CD14-positive monocyte (primary cell): ENCODE measurements at regions not wholly inside any gene's neighbourhood (a gene's known extent, or its start where the extent isn't known, plus 50 kb on each side); places are given as distances from the start of the nearest gene placed in this dataset.

Experiments used
- DNase-seq, 3 donors: peaks; one replicate each; pipeline ENCODE4 v3.0.0-alpha.2; 2011 to 2022
- H2AFZ ChIP-seq: 2 replicates; pipeline ENCODE4 v1.6.0; 2012; ENCODE audit warnings: mild to moderate bottlenecking, low read depth, low read length, inconsistent platforms; ENCODE audit not compliant: insufficient read depth, poor library complexity, severe bottlenecking
- H3K27ac ChIP-seq, 2 donors: 1 replicate in 1 of 2; 2 replicates in 1 of 2; pipeline ENCODE4 v1.5.1; 2012 to 2013; ENCODE audit warnings: low read length in 2 of 2, control low read depth in 1 of 2, inconsistent platforms in 1 of 2, low read depth in 1 of 2, mild to moderate bottlenecking in 1 of 2
- H3K27me3 ChIP-seq, 2 donors: one replicate each; pipeline versions ENCODE4 v1.6.0 to v1.6.1; 2011 to 2013; ENCODE audit warnings: low read length in 2 of 2; ENCODE audit not compliant: control insufficient read depth in 2 of 2, insufficient read depth in 2 of 2
- H3K36me3 ChIP-seq, 2 donors: replicated peaks in 1 of 2; 1 replicate in 1 of 2; 2 replicates in 1 of 2; pipeline versions ENCODE4 v1.5.1 to v1.6.1; 2012 to 2013; ENCODE audit warnings: low read length in 2 of 2, control low read depth in 1 of 2, inconsistent platforms in 1 of 2, mild to moderate bottlenecking in 1 of 2; ENCODE audit not compliant: insufficient read depth in 2 of 2, control insufficient read depth in 1 of 2
- H3K4me1 ChIP-seq, 2 donors: 1 replicate in 1 of 2; 2 replicates in 1 of 2; pipeline versions ENCODE4 v1.5.1 to v1.6.1; 2012 to 2013; ENCODE audit warnings: low read length in 2 of 2, control low read depth in 1 of 2, inconsistent platforms in 1 of 2, mild to moderate bottlenecking in 1 of 2, moderate library complexity in 1 of 2; ENCODE audit not compliant: insufficient read depth in 2 of 2, control insufficient read depth in 1 of 2
- H3K4me2 ChIP-seq: replicated peaks from 2 replicates; pipeline ENCODE3; 2012; ENCODE audit warnings: low read length, moderate library complexity, mild to moderate bottlenecking; ENCODE audit not compliant: poor library complexity, severe bottlenecking; ENCODE audit errors: extremely low read depth
- H3K4me3 ChIP-seq, 3 experiments: fragments of 200-600 bp in 1 of 3; sonication (generic) in 1 of 3; replicated peaks in 1 of 3; 1 replicate in 2 of 3; 2 replicates in 1 of 3; pipeline ENCODE4 v1.5.1; 2011 to 2013; ENCODE audit warnings: low read length in 3 of 3, mild to moderate bottlenecking in 3 of 3, control low read depth in 2 of 3, low read depth in 2 of 3, inconsistent platforms in 1 of 3, moderate library complexity in 1 of 3
- H3K79me2 ChIP-seq: 2 replicates; pipeline ENCODE4 v1.6.0; 2012; ENCODE audit warnings: mild to moderate bottlenecking, control low read depth, inconsistent platforms, low read length, moderate library complexity; ENCODE audit not compliant: insufficient read depth
- H3K9ac ChIP-seq: 2 replicates; pipeline ENCODE4 v1.6.0; 2017; ENCODE audit warnings: low read length, mild to moderate bottlenecking; ENCODE audit not compliant: insufficient read depth, poor library complexity, severe bottlenecking
- H3K9me3 ChIP-seq, 2 donors: replicated peaks in 1 of 2; 1 replicate in 1 of 2; 2 replicates in 1 of 2; pipeline versions ENCODE4 v1.5.1 to v1.6.1; 2012 to 2013; ENCODE audit warnings: low read length in 2 of 2, control low read depth in 1 of 2; ENCODE audit not compliant: control insufficient read depth in 1 of 2, insufficient read depth in 1 of 2
- H4K20me1 ChIP-seq: 2 replicates; pipeline ENCODE4 v1.6.0; 2012; ENCODE audit warnings: mild to moderate bottlenecking, low read length, control low read depth, moderate library complexity; ENCODE audit not compliant: insufficient read depth
- H3K27ac Mint-ChIP-seq, 7 donors: one replicate each; pipeline ENCODE4 v1.8.0; 2020; ENCODE audit warnings: mild to moderate bottlenecking in 7 of 7, mixed read lengths in 7 of 7, moderate library complexity in 6 of 7, inconsistent platforms in 2 of 7
- H3K27me3 Mint-ChIP-seq, 3 donors: one replicate each; pipeline ENCODE4 v1.8.0; 2021 to 2022; ENCODE audit warnings: low read depth in 3 of 3, mild to moderate bottlenecking in 3 of 3, mixed read lengths in 3 of 3, moderate library complexity in 3 of 3, inconsistent platforms in 1 of 3
- H3K36me3 Mint-ChIP-seq, 2 donors: one replicate each; pipeline ENCODE4 v1.8.0; 2020; ENCODE audit warnings: mixed read lengths in 2 of 2, inconsistent platforms in 1 of 2, mild to moderate bottlenecking in 1 of 2
- H3K4me1 Mint-ChIP-seq: one replicate; pipeline ENCODE4 v1.8.0; 2020; ENCODE audit warnings: mild to moderate bottlenecking, mixed read lengths
- H3K4me3 Mint-ChIP-seq, 2 donors: one replicate each; pipeline ENCODE4 v1.8.0; 2020; ENCODE audit warnings: mild to moderate bottlenecking in 2 of 2, mixed read lengths in 2 of 2, moderate library complexity in 1 of 2
- H3K9me3 Mint-ChIP-seq, 7 donors: one replicate each; pipeline ENCODE4 v1.8.0; 2020 to 2022; ENCODE audit warnings: mixed read lengths in 7 of 7, mild to moderate bottlenecking in 6 of 7, moderate library complexity in 6 of 7, inconsistent platforms in 2 of 7
- WGBS: methylation state at CpG from one replicate; pipeline ENCODE4 v1.1.5; 2013; ENCODE audit warnings: missing lambda C conversion rate; ENCODE audit not compliant: insufficient coverage; 5-methylcytosine and 5-hydroxymethylcytosine counted together
- intact Hi-C, 2 donors: fragments of 100-400 bp; cut with micrococcal nuclease; formaldehyde crosslinking; loops; one replicate each; pipeline versions ENCODE4 v1.15.0 to v1.15.1; 2023
- TF ChIP-seq, protein P1 (sequence below): fragments of 200-600 bp; IDR thresholded peaks from one replicate; pipeline ENCODE4 v1.8.0; 2022; ENCODE audit warnings: antibody characterized with exemption, mild to moderate bottlenecking

DNA sequence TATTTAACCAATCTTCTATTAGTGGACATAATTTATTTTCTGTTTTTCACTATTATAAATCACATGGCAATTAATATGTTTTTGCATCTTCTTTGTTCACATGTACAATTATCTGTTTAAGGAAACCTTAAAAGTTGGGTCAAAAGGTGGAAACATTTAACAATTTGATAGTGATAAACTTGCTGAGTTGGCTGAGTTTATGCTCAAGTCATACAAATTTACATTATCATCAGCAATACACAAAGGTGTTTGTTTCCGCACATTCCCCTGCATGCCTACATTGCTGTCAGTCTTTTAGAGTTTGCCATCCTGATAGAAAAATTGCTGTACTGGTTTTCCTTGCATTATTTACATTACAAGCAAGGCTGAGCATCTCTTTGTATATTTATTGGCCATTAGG is 139.5 kb downstream of the KCNRG start:
- Mint-ChIP-seq H3K27ac (no peak overlapping the region), H3K36me3 (peaks cover 0 to 2% of the 10 kb centered on the region in 2 donors), H3K4me3 (no peak overlapping the region), H3K27me3 (no peaks in the 10 kb centered on the region), H3K9me3 (no peaks in the 10 kb centered on the region), H3K4me1 (peaks cover 19% of the 10 kb centered on the region)
- Histone ChIP-seq H3K27me3 (no peaks in the 10 kb centered on the region), H4K20me1 (no peaks in the 10 kb centered on the region), H3K36me3 (no peaks in the 10 kb centered on the region), H3K4me3 (no peak overlapping the region), H3K9ac (no peak overlapping the region), H2AFZ (no peak overlapping the region), H3K79me2 (no peaks in the 10 kb centered on the region), H3K4me1 (peaks cover 0 to 8% of the 10 kb centered on the region in 2 donors), H3K9me3 (no peaks in the 10 kb centered on the region), H3K27ac (no peak overlapping the region), H3K4me2 (no peak overlapping the region)
- WGBS = no CpG with 5 or more reads among the region's 1 CpG
- TF ChIP-seq, protein P1, sequence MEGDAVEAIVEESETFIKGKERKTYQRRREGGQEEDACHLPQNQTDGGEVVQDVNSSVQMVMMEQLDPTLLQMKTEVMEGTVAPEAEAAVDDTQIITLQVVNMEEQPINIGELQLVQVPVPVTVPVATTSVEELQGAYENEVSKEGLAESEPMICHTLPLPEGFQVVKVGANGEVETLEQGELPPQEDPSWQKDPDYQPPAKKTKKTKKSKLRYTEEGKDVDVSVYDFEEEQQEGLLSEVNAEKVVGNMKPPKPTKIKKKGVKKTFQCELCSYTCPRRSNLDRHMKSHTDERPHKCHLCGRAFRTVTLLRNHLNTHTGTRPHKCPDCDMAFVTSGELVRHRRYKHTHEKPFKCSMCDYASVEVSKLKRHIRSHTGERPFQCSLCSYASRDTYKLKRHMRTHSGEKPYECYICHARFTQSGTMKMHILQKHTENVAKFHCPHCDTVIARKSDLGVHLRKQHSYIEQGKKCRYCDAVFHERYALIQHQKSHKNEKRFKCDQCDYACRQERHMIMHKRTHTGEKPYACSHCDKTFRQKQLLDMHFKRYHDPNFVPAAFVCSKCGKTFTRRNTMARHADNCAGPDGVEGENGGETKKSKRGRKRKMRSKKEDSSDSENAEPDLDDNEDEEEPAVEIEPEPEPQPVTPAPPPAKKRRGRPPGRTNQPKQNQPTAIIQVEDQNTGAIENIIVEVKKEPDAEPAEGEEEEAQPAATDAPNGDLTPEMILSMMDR = no peak
- intact Hi-C loops = no loop called here
- DNase-seq = no peak

DNA sequence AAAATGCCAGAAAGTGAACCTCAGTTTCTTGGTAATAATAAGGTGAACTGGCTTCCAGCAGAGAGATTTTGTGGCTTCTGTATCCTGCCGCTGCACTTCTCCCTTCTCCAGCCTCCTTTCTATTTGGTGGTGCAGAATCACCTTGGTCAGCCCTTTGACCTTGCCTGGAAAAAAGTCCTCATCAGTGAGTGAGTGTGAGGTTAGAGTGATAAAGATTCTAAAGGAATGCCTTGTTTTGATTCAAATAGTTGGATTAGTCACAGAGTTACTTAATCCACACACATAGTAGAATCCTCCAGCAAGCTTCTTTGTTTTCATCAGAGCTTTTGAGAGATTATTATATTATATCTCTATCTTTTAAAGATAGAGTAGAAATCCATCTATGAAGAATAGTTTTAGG is 140.9 kb downstream of the KCNRG start:
- Histone ChIP-seq H4K20me1 (no peaks in the 10 kb centered on the region), H3K27me3 (no peaks in the 10 kb centered on the region), H3K4me3 (no peak overlapping the region), H3K4me1 (peaks cover 0 to 8% of the 10 kb centered on the region in 2 donors), H3K36me3 (no peaks in the 10 kb centered on the region), H3K27ac (no peak overlapping the region), H3K79me2 (no peaks in the 10 kb centered on the region), H3K4me2 (no peak overlapping the region), H3K9ac (no peak overlapping the region), H2AFZ (peak overlapping the region; percentile 18), H3K9me3 (no peaks in the 10 kb centered on the region)
- WGBS = no CpG with 5 or more reads among the region's 1 CpG
- Mint-ChIP-seq H3K9me3 (no peaks in the 10 kb centered on the region), H3K36me3 (peaks cover 0 to 2% of the 10 kb centered on the region in 2 donors), H3K27ac (peak overlapping the region in 1 of 7 donors; percentile 1), H3K4me3 (no peak overlapping the region), H3K27me3 (peaks cover 0 to 2% (median 1%) of the 10 kb centered on the region in 3 donors), H3K4me1 (peaks cover 19% of the 10 kb centered on the region)
- DNase-seq = no peak
- TF ChIP-seq, protein P1 = no peak
- intact Hi-C loops = no loop called here
